Trophoblast cell (in vitro differentiated cells and primary cell): ENCODE measurements at regions not wholly inside any gene's neighbourhood (a gene's known extent, or its start where the extent isn't known, plus 50 kb on each side); places are given as distances from the start of the nearest gene placed in this dataset.

ENCODE experiments used
- DNase-seq, 2 donors: peaks; one replicate each; pipeline ENCODE4 v3.0.0-alpha.2; 2016
- H2AFZ ChIP-seq: 2 replicates; pipeline ENCODE4 v1.6.1; 2013; ENCODE audit warnings: low read length, moderate library complexity, mild to moderate bottlenecking; ENCODE audit not compliant: insufficient read depth, poor library complexity
- H2AK5ac ChIP-seq: 2 replicates; pipeline ENCODE4 v1.6.1; 2013; ENCODE audit warnings: mild to moderate bottlenecking, low read length
- H2BK120ac ChIP-seq: 2 replicates; pipeline ENCODE4 v1.6.1; 2013; ENCODE audit warnings: low read length, mild to moderate bottlenecking, moderate library complexity; ENCODE audit not compliant: insufficient read depth, poor library complexity
- H2BK12ac ChIP-seq: 2 replicates; pipeline ENCODE4 v1.6.1; 2013; ENCODE audit warnings: mild to moderate bottlenecking, low read length, moderate library complexity
- H2BK5ac ChIP-seq: 2 replicates; pipeline ENCODE4 v1.6.1; 2013; ENCODE audit warnings: low read length, low read depth, moderate library complexity, mild to moderate bottlenecking; ENCODE audit not compliant: poor library complexity
- H3K14ac ChIP-seq: 2 replicates; pipeline ENCODE4 v1.6.1; 2013; ENCODE audit warnings: mild to moderate bottlenecking, low read length
- H3K18ac ChIP-seq: 2 replicates; pipeline ENCODE4 v1.6.1; 2013; ENCODE audit warnings: mild to moderate bottlenecking, low read length
- H3K23ac ChIP-seq: 2 replicates; pipeline ENCODE4 v1.6.1; 2013; ENCODE audit warnings: low read length
- H3K27ac ChIP-seq: 2 replicates; pipeline ENCODE4 v1.5.1; 2013; ENCODE audit warnings: low read depth, mild to moderate bottlenecking, inconsistent platforms, low read length, moderate library complexity
- H3K27me3 ChIP-seq: 2 replicates; pipeline ENCODE4 v1.6.1; 2013; ENCODE audit warnings: inconsistent platforms, mild to moderate bottlenecking, low read length, moderate library complexity; ENCODE audit not compliant: insufficient read depth
- H3K36me3 ChIP-seq, 2 experiments: 1 replicate in 1 of 2; 2 replicates in 1 of 2; pipeline ENCODE4 v1.6.1; 2013; ENCODE audit warnings: low read length in 2 of 2, mild to moderate bottlenecking in 2 of 2, moderate library complexity in 1 of 2; ENCODE audit not compliant: insufficient read depth in 2 of 2, control insufficient read depth in 1 of 2
- H3K4ac ChIP-seq: 2 replicates; pipeline ENCODE4 v1.6.1; 2013; ENCODE audit warnings: low read depth, mild to moderate bottlenecking, low read length, moderate library complexity
- H3K4me1 ChIP-seq, 2 experiments: 1 replicate in 1 of 2; 2 replicates in 1 of 2; pipeline ENCODE4 v1.6.1; 2013; ENCODE audit warnings: low read length in 2 of 2, mild to moderate bottlenecking in 2 of 2, moderate library complexity in 1 of 2; ENCODE audit not compliant: insufficient read depth in 2 of 2, control insufficient read depth in 1 of 2
- H3K4me2 ChIP-seq: 2 replicates; pipeline ENCODE4 v1.6.1; 2013; ENCODE audit warnings: inconsistent platforms, mild to moderate bottlenecking, low read length, moderate library complexity
- H3K4me3 ChIP-seq: 2 replicates; pipeline ENCODE4 v1.5.1; 2013; ENCODE audit warnings: mild to moderate bottlenecking, low read depth, low read length, inconsistent platforms
- H3K79me1 ChIP-seq: one replicate; pipeline ENCODE4 v1.6.1; 2013; ENCODE audit warnings: low read length
- H3K79me2 ChIP-seq: 2 replicates; pipeline ENCODE4 v1.6.1; 2013; ENCODE audit warnings: low read length, mild to moderate bottlenecking; ENCODE audit not compliant: control insufficient read depth, insufficient read depth, poor library complexity
- H3K9ac ChIP-seq: 2 replicates; pipeline ENCODE4 v1.6.1; 2013; ENCODE audit warnings: mild to moderate bottlenecking, low read length
- H3K9me3 ChIP-seq: 2 replicates; pipeline ENCODE4 v1.6.1; 2013; ENCODE audit warnings: low read depth, mild to moderate bottlenecking, control low read depth, inconsistent platforms, low read length; ENCODE audit not compliant: insufficient read depth
- H4K12ac ChIP-seq: 2 replicates; pipeline ENCODE4 v1.6.1; 2013; ENCODE audit warnings: low read depth, mild to moderate bottlenecking, low read length, moderate library complexity
- H4K8ac ChIP-seq: 2 replicates; pipeline ENCODE4 v1.6.1; 2013; ENCODE audit warnings: low read depth, mild to moderate bottlenecking, low read length, moderate library complexity
- H4K91ac ChIP-seq: one replicate; pipeline ENCODE4 v1.6.1; 2013; ENCODE audit warnings: low read depth, mild to moderate bottlenecking, low read length, moderate library complexity
- WGBS: extraction: QIAGEN DNeasy Blood & Tissue Kit; methylation state at CpG from one replicate; pipeline ENCODE4 v1.1.7; 2013; ENCODE audit warnings: missing lambda C conversion rate; ENCODE audit not compliant: insufficient read length, insufficient coverage; ENCODE audit errors: extremely low coverage; 5-methylcytosine and 5-hydroxymethylcytosine counted together

DNA sequence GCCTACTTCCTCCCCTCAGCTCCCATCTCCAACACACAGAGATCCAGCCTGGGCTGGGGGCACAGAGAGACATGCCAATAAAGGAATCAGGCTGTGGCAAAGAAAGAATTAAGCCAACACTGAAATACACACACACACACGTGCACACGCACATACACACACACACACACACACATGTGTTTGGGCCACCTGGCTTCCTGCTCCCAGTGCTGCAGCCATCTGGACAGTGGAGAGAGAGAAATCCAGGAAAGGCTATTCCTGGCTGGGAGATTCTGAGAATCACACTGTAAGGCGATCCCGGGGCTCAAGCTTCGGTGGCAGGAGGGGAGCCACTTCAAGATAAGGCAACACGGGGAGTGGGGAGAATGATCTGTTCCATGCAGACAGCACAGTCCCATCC, 72.4 kb downstream of the NOG start:
- H2BK5ac ChIP-seq: no peak overlapping the region
- H3K27me3 ChIP-seq: no peaks in the 10 kb centered on the region
- no peak overlapping the region for H2BK12ac ChIP-seq
- H2BK120ac ChIP-seq: no peak overlapping the region
- no peak overlapping the region for H2AFZ ChIP-seq
- peaks cover 0 to 2% of the 10 kb centered on the region in 2 experiments for H3K4me1 ChIP-seq
- H4K12ac ChIP-seq: no peak overlapping the region
- H3K23ac ChIP-seq: no peak overlapping the region
- no peak overlapping the region for H3K9ac ChIP-seq
- H3K79me1 ChIP-seq: peaks cover 2% of the 10 kb centered on the region
- H3K27ac ChIP-seq: no peak overlapping the region
- H3K14ac ChIP-seq: no peak overlapping the region
- no peak overlapping the region for H3K4me2 ChIP-seq
- no peak overlapping the region for H2AK5ac ChIP-seq
- H3K18ac ChIP-seq: no peak overlapping the region
- H3K36me3 ChIP-seq: no peaks in the 10 kb centered on the region
- no peaks in the 10 kb centered on the region for H3K79me2 ChIP-seq
- WGBS: no CpG with 5 or more reads among the region's 6 CpGs
- no peak overlapping the region for H3K4ac ChIP-seq
- no peak for DNase-seq
- H4K91ac ChIP-seq: no peak overlapping the region
- H3K4me3 ChIP-seq: no peak overlapping the region
- peaks cover 2% of the 10 kb centered on the region for H3K9me3 ChIP-seq
- no peak overlapping the region for H4K8ac ChIP-seq

DNA sequence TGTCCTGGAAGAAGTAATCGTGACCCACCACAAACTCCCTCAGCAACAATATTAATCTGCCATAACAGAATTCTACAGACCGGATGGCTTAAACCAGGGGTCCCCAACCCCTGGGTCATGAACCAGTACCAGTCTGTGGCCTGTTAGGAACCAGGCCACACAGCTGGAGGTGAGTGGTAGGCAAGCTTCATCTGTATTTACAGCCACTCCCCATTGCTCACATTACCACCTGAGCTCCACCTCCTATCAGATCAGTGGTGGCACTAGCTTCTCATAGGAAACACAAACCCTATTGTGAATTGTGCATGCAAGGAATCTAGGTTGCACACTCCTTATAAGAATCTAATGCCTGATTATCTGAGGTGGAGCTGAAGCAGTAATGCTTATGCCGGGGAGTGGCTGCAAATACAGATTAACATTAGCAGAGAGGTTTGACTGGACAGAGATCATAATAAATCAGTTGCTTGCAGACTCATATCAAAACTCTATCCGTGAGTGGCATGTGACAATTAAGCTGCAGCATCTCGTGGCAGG, 74.5 kb downstream of the NOG start:
- no CpG with 5 or more reads among the region's 5 CpGs for WGBS
- no peak overlapping the region for H3K23ac ChIP-seq
- H3K4me3 ChIP-seq: no peak overlapping the region

DNA sequence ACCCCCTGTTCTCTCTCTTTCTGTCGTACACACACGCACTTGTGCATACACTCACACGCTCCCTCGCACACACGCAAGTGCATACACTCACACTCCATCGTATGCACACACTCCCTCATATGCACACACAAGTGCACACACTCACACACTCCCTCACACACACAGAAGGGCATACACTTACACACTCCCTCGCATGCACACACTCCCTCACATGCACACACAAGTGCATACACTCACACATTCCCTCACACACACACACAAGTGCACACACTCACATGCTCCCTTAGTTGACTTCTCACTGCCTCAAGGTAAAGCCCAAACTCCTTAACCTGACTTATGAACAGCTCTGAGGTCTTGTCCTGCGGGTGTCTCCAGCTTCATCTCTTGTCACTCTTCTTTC, 78.7 kb downstream of the NOG start:
- H3K4me1 ChIP-seq: no peaks in the 10 kb centered on the region
- H4K12ac ChIP-seq: no peak overlapping the region
- H3K23ac ChIP-seq: no peak overlapping the region
- H2AFZ ChIP-seq: no peak overlapping the region
- no peak overlapping the region for H2AK5ac ChIP-seq
- H2BK120ac ChIP-seq: no peak overlapping the region
- H3K4me2 ChIP-seq: no peak overlapping the region
- no CpG with 5 or more reads among the region's 8 CpGs for WGBS
- H3K27me3 ChIP-seq: no peaks in the 10 kb centered on the region
- no peak overlapping the region for H3K4ac ChIP-seq
- H2BK12ac ChIP-seq: no peak overlapping the region
- H3K36me3 ChIP-seq: no peaks in the 10 kb centered on the region
- H2BK5ac ChIP-seq: no peak overlapping the region
- no peak overlapping the region for H4K8ac ChIP-seq
- no peaks in the 10 kb centered on the region for H3K79me2 ChIP-seq
- no peaks in the 10 kb centered on the region for H3K79me1 ChIP-seq
- H3K9ac ChIP-seq: no peak overlapping the region
- no peak overlapping the region for H3K4me3 ChIP-seq
- no peak overlapping the region for H4K91ac ChIP-seq
- H3K18ac ChIP-seq: no peak overlapping the region
- H3K9me3 ChIP-seq: peaks cover 6% of the 10 kb centered on the region
- no peak for DNase-seq
- H3K14ac ChIP-seq: no peak overlapping the region
- no peak overlapping the region for H3K27ac ChIP-seq

More for the DNA sequence above, 74.5 kb downstream of the NOG start:
- H4K8ac ChIP-seq: no peak overlapping the region
- H3K18ac ChIP-seq: no peak overlapping the region
- no peaks in the 10 kb centered on the region for H3K79me1 ChIP-seq
- no peak overlapping the region for H3K9ac ChIP-seq
- peaks cover 6% of the 10 kb centered on the region for H3K9me3 ChIP-seq
- H4K91ac ChIP-seq: no peak overlapping the region
- H3K27me3 ChIP-seq: no peaks in the 10 kb centered on the region
- H3K4me2 ChIP-seq: no peak overlapping the region
- no peak overlapping the region for H2BK120ac ChIP-seq
- no peaks in the 10 kb centered on the region for H3K4me1 ChIP-seq
- no peak for DNase-seq
- no peak overlapping the region for H2AK5ac ChIP-seq
- H2AFZ ChIP-seq: no peak overlapping the region
- H2BK5ac ChIP-seq: no peak overlapping the region
- no peaks in the 10 kb centered on the region for H3K79me2 ChIP-seq
- H3K27ac ChIP-seq: no peak overlapping the region
- H4K12ac ChIP-seq: no peak overlapping the region
- no peak overlapping the region for H3K14ac ChIP-seq
- H3K36me3 ChIP-seq: no peaks in the 10 kb centered on the region
- no peak overlapping the region for H3K4ac ChIP-seq
- H2BK12ac ChIP-seq: no peak overlapping the region

DNA sequence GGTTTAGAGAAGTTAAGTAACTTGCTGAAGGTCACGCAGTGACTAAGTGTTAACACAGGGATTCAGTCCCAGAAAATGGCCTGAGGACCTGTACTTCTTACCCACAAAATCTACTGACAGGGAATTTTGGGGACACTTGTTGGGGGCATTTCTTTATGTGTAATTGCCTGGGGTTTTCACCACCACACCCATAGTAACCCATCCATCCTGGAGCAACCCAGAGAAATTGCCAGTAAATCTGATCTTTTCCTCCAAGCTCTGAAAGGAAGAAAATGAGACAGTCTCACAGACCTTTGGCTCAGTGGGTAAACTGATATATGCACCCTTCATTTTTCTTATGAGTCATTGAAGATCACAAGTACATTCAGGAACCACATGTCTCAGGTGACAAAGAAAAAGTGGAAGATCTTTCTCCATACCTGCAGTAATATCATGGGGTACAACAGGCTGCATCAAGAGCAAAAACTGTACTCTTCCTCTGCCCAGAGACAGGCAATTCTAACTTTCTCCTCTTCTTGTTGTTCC, 81.0 kb downstream of the NOG start:
- no peak overlapping the region for H2BK12ac ChIP-seq
- H3K79me2 ChIP-seq: no peaks in the 10 kb centered on the region
- no peak overlapping the region for H2BK5ac ChIP-seq
- H3K27ac ChIP-seq: no peak overlapping the region
- H3K4me1 ChIP-seq: peaks cover 8 to 10% of the 10 kb centered on the region in 2 experiments
- peaks cover 13% of the 10 kb centered on the region for H3K79me1 ChIP-seq
- H2BK120ac ChIP-seq: no peak overlapping the region
- no peak overlapping the region for H4K91ac ChIP-seq
- H3K23ac ChIP-seq: no peak overlapping the region
- H3K4ac ChIP-seq: no peak overlapping the region
- no peak overlapping the region for H3K4me2 ChIP-seq
- no peak overlapping the region for H4K12ac ChIP-seq
- no peak overlapping the region for H2AK5ac ChIP-seq
- H3K36me3 ChIP-seq: no peaks in the 10 kb centered on the region
- H3K14ac ChIP-seq: no peak overlapping the region
- no peak overlapping the region for H3K18ac ChIP-seq
- H3K4me3 ChIP-seq: no peak overlapping the region
- WGBS: no CpG with 5 or more reads among the region's 1 CpG
- peaks cover 6% of the 10 kb centered on the region for H3K9me3 ChIP-seq
- no peak overlapping the region for H2AFZ ChIP-seq
- no peak for DNase-seq
- no peaks in the 10 kb centered on the region for H3K27me3 ChIP-seq
- no peak overlapping the region for H4K8ac ChIP-seq
- no peak overlapping the region for H3K9ac ChIP-seq
